ENCODE measurements at regions not wholly inside any gene's neighbourhood (a gene's known extent, or its start where the extent isn't known, plus 50 kb on each side); places are given as distances from the start of the nearest gene placed in this dataset.
A peak's percentile ranks its signal among the peaks of the same experiment; 100 is the strongest.

DNA sequence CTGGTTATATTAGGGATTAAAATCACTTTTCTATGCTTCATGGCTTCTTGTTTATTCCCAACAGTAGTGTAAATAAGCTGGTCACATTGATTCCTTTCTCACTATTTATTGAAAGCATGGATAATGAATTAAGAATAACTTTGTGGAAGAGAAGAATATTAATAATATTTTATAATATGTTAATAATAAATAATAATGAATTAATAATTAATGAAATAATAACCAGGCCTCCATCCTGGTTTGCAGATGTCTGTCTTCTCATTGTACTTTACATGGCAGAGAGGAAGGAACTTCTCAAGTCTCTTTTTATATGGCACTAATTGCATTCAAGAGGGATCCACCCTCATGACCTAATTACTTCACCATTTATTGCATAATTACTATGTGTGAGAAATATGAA, 473.5 kb downstream of the PTPRC start:
- CTCF ChIA-PET (ENCODE audit: low intra/inter-chr PET ratio, low total read pairs), result no interaction called here
- no peak for FAIRE-seq
- BruUV-seq (replicated peaks), result no TSS peak

DNA sequence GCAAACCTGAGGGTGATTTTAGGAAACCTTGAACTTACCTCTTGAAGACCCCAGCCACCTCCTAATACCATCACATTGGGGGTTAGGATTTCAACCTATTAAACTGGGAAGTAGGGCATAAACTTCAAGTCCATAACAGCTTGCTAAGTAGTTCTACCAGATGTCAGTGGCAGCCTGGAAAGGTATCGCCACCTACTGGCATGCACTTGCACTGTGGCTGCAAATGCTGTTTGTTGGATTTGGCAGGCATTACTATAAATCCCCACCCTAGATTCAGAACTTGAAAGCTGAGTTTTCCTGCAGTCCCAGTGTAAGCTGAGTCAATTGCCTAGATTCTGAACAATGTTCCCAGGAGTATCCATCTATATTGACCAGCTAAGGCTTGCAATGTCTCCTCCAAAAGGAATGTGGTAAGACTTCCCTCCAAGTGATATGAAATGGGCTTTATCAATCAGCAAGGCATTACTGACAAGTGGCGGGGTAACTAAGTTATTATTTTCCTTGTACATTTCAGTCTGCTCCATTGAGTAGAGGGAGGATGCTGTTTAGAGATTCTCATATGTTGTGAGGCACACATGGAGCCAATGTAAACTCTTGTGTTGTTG, 474.5 kb downstream of the PTPRC start:
- no peaks in the 10 kb centered on the region for H3K4me1 ChIP-seq (ENCODE audit: insufficient read depth, low read length)
- POLR2A ChIA-PET, result no interaction called here
- no peak overlapping the region for H2AFZ ChIP-seq (ENCODE audit: low read length)
- 4% methylated on average over 2 of the region's 2 CpGs for WGBS (ENCODE audit: low lambda C conversion rate)
- no TSS peak for BruUV-seq (replicated peaks)
- ATAC-seq, result peak; percentile 64
- no peak overlapping the region for H3K27ac ChIP-seq (ENCODE audit: extremely low read length, insufficient read depth, low read length)
- peak; percentile 10 for DNase-seq (ENCODE audit: low spot score)
- H3K4me2 ChIP-seq (ENCODE audit: low read depth, low read length), result no peak overlapping the region
- peak; percentile 32 for FAIRE-seq
- H3K4me3 ChIP-seq (replicated peaks in 1 of 3; ENCODE audit: insufficient read depth in 1 of 3, low read depth in 2 of 3, low read length in 3 of 3), result no peak overlapping the region
- CTCF ChIA-PET (ENCODE audit: low intra/inter-chr PET ratio, low total read pairs), result no interaction called here
- no peaks in the 10 kb centered on the region for H3K36me3 ChIP-seq (replicated peaks in 1 of 2; ENCODE audit: control insufficient read depth in 1 of 2, insufficient read depth in 2 of 2, low read length in 2 of 2)
- H3K9ac ChIP-seq (ENCODE audit: insufficient read depth, low read depth, low read length), result no peak overlapping the region
- no peaks in the 10 kb centered on the region for H3K79me2 ChIP-seq (ENCODE audit: insufficient read depth, low read length)
- intact Hi-C loops (cut with micrococcal nuclease; ENCODE audit: unreplicated experiment), result loop anchor here (1.0 to 10.0 kb wide), 3 partner anchors 342 to 441 kb away; no protein-coding TSS in a partner anchor
- TF ChIP-seq, protein P1, sequence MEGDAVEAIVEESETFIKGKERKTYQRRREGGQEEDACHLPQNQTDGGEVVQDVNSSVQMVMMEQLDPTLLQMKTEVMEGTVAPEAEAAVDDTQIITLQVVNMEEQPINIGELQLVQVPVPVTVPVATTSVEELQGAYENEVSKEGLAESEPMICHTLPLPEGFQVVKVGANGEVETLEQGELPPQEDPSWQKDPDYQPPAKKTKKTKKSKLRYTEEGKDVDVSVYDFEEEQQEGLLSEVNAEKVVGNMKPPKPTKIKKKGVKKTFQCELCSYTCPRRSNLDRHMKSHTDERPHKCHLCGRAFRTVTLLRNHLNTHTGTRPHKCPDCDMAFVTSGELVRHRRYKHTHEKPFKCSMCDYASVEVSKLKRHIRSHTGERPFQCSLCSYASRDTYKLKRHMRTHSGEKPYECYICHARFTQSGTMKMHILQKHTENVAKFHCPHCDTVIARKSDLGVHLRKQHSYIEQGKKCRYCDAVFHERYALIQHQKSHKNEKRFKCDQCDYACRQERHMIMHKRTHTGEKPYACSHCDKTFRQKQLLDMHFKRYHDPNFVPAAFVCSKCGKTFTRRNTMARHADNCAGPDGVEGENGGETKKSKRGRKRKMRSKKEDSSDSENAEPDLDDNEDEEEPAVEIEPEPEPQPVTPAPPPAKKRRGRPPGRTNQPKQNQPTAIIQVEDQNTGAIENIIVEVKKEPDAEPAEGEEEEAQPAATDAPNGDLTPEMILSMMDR (CRISPR knock-in tag; IDR thresholded peaks at IDR 0.05), result peak; percentile 56
- peak; percentile 36 for TF ChIP-seq STAG1 (CRISPR knock-in tag; IDR thresholded peaks at IDR 0.05)
- TF ChIP-seq GFI1 (CRISPR knock-in tag; IDR thresholded peaks at IDR 0.05; ENCODE audit: borderline replicate concordance), result no peak
- no peaks in the 10 kb centered on the region for H3K9me3 ChIP-seq (ENCODE audit: low read length)
- no peaks in the 10 kb centered on the region for H3K27me3 ChIP-seq (ENCODE audit: control insufficient read depth in 1 of 2, insufficient read depth in 2 of 2, low read length in 2 of 2)
- in situ Hi-C loops (cut with HindIII; ENCODE audit: extremely low pct_ligation_motif_present, low pct_unique_long_range_greater_than_20kb), result loop anchor here (25.0 kb wide), 1 partner anchor 351 kb away; no protein-coding TSS in a partner anchor
- H4K20me1 ChIP-seq (ENCODE audit: insufficient read depth, low read length), result no peaks in the 10 kb centered on the region

More for the DNA sequence above, 473.5 kb downstream of the PTPRC start:
- no peak overlapping the region for H3K9ac ChIP-seq (ENCODE audit: insufficient read depth, low read depth, low read length)
- no peak for ATAC-seq
- DNase-seq (ENCODE audit: low spot score), result no peak
- POLR2A ChIA-PET, result no interaction called here
- intact Hi-C loops (cut with micrococcal nuclease; ENCODE audit: unreplicated experiment) (loop anchor here (10.0 kb wide), 1 partner anchor 442 kb away; no protein-coding TSS in a partner anchor), in situ Hi-C loops (cut with HindIII; ENCODE audit: extremely low pct_ligation_motif_present, low pct_unique_long_range_greater_than_20kb) (loop anchor here (25.0 kb wide), 1 partner anchor 350 kb away; no protein-coding TSS in a partner anchor)
- no peaks in the 10 kb centered on the region for H3K4me1 ChIP-seq (ENCODE audit: insufficient read depth, low read length)
- no peak overlapping the region for H3K27ac ChIP-seq (ENCODE audit: extremely low read length, insufficient read depth, low read length)
- no peaks in the 10 kb centered on the region for H3K79me2 ChIP-seq (ENCODE audit: insufficient read depth, low read length)
- no peak overlapping the region for H3K4me3 ChIP-seq (replicated peaks in 1 of 3; ENCODE audit: insufficient read depth in 1 of 3, low read depth in 2 of 3, low read length in 3 of 3)
- H3K4me2 ChIP-seq (ENCODE audit: low read depth, low read length), result no peak overlapping the region
- no peaks in the 10 kb centered on the region for H3K36me3 ChIP-seq (replicated peaks in 1 of 2; ENCODE audit: control insufficient read depth in 1 of 2, insufficient read depth in 2 of 2, low read length in 2 of 2)
- H3K9me3 ChIP-seq (ENCODE audit: low read length), result no peaks in the 10 kb centered on the region
- no peaks in the 10 kb centered on the region for H4K20me1 ChIP-seq (ENCODE audit: insufficient read depth, low read length)
- no peak overlapping the region for H2AFZ ChIP-seq (ENCODE audit: low read length)
- no peaks in the 10 kb centered on the region for H3K27me3 ChIP-seq (ENCODE audit: control insufficient read depth in 1 of 2, insufficient read depth in 2 of 2, low read length in 2 of 2)
- no peak for TF ChIP-seq ZFY (CRISPR knock-in tag; IDR thresholded peaks at IDR 0.05)
